Heart left ventricle (tissue), 13 donors: ENCODE measurements at regions not wholly inside any gene's neighbourhood (a gene's known extent, or its start where the extent isn't known, plus 50 kb on each side); places are given as distances from the start of the nearest gene placed in this dataset.

Source experiments
- POLR2A ChIP-seq, 2 donors: fragments of 450-650 bp; IDR thresholded peaks; one replicate each; pipeline ENCODE4 v1.6.1; 2017; ENCODE audit warnings: antibody characterized with exemption in 2 of 2, mild to moderate bottlenecking in 2 of 2, moderate library complexity in 2 of 2
- TF ChIP-seq, protein P1 (sequence below), 12 donors: fragments of 200-600 bp; sonication (generic) in 4 of 12; IDR thresholded peaks; one replicate each; pipeline versions ENCODE4 v1.5.0 to v1.8.0; 2018 to 2022; ENCODE audit warnings: antibody characterized with exemption in 12 of 12, mild to moderate bottlenecking in 5 of 12
- donor health status: ischemic (EF 13 %, LVEDD 7.1; RV severe dilation, severe dysfunction).
- donor health status: DM: no; HTN: yes; CAD: no.
- donor health status: DM: no; HTN: no; CAD: no.
- donor health status: ischemic (EF 25% LVEDD 6.9; RV normal size, moderate dysfunction).
- donor health status: ischemic (EF 25% LVEDD 5.7; RV mildly dilated, moderate dysfunction).
- donor health status: ischemic (EF 35%, LVEDD 5.7; RV mildly dilated, moderate dysfunction).
- donor health status: nonischemic (EF 11% LVEDD 7.7; RV severe dilation, severe dysfunction).
- donor health status: DM: yes; HTN: yes; CAD: no.
- donor health status: PGD.
- donor health status: ischemic (EF 29% LVEDD 5.4; RV normal size, mild dysfunction).
- donor health status: nonischemic (EF 23%, LVEDD 6.1; RV moderate dilation, normal function).

DNA sequence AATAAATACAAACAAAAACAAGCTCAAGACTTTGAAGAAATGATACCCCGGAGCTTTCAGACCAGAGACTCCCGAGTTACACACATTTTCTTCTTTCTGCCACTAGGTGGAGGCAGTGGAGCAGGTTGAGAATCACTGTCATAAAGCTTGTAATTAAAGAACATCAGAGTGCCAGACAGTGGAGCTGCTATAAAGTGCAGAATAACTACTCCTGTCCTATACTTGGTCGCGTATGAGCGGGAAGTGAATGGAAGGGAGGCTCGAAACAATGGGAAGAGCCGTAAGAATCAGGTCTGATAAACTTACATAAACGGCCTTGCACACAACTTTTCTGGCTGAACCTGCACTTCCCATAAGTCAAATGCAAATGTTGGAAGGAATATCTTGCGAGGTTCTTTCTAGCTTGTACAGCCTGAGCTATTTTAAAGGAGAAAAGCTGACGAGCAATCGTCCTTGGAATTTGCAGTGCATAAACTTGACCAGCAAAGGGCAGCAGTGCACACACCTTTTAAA, 189.0 kb downstream of the RPIA start:
- TF ChIP-seq, protein P1, sequence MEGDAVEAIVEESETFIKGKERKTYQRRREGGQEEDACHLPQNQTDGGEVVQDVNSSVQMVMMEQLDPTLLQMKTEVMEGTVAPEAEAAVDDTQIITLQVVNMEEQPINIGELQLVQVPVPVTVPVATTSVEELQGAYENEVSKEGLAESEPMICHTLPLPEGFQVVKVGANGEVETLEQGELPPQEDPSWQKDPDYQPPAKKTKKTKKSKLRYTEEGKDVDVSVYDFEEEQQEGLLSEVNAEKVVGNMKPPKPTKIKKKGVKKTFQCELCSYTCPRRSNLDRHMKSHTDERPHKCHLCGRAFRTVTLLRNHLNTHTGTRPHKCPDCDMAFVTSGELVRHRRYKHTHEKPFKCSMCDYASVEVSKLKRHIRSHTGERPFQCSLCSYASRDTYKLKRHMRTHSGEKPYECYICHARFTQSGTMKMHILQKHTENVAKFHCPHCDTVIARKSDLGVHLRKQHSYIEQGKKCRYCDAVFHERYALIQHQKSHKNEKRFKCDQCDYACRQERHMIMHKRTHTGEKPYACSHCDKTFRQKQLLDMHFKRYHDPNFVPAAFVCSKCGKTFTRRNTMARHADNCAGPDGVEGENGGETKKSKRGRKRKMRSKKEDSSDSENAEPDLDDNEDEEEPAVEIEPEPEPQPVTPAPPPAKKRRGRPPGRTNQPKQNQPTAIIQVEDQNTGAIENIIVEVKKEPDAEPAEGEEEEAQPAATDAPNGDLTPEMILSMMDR (IDR thresholded peaks at IDR 0.05), result peak; percentile 62 to 86 (median 76)
- no peak for TF ChIP-seq POLR2A (IDR thresholded peaks at IDR 0.05)
